HG03457 (cell line): ENCODE measurements at regions not wholly inside any gene's neighbourhood (a gene's known extent, or its start where the extent isn't known, plus 50 kb on each side); places are given as distances from the start of the nearest gene placed in this dataset.
"Not testable (repeated sequence)": the region's sequence is repeated elsewhere in the genome, so short reads cannot be mapped to it uniquely, and the experiment has no call there.

ENCODE experiments used
- ATAC-seq: cut with Tn5 transposase; IDR thresholded peaks from one replicate; pipeline ENCODE4 v1.9.1; 2021; ENCODE audit warnings: moderate number of reproducible peaks; ENCODE audit not compliant: unreplicated experiment

GRCh38 chr4:189711956-189712355 lies 228.7 kb upstream of the FRG1 start:
- not testable (repeated sequence) for ATAC-seq

GRCh38 chr4:189721016-189721993 lies 219.4 kb upstream of the FRG1 start:
- not testable (repeated sequence) for ATAC-seq

- ATAC-seq = not testable (repeated sequence)
Observed at GRCh38 chr4:189722324-189723003, 218.2 kb upstream of the FRG1 start.

GRCh38 chr4:189727982-189728638 lies 212.6 kb upstream of the FRG1 start:
- not testable (repeated sequence) for ATAC-seq

GRCh38 chr4:189731989-189732388 lies 208.7 kb upstream of the FRG1 start:
- ATAC-seq = not testable (repeated sequence)

- ATAC-seq = not testable (repeated sequence)
Observed at GRCh38 chr4:189733507-189733906, 207.2 kb upstream of the FRG1 start.

- ATAC-seq = not testable (repeated sequence)
Observed at GRCh38 chr4:189734648-189735267, 205.9 kb upstream of the FRG1 start.

GRCh38 chr4:189736656-189737055 lies 204.0 kb upstream of the FRG1 start:
- not testable (repeated sequence) for ATAC-seq

- not testable (repeated sequence) for ATAC-seq
Observed at GRCh38 chr4:189740118-189740517, 200.6 kb upstream of the FRG1 start.

- no peak for ATAC-seq
Observed at GRCh38 chr4:189740873-189741272, 199.8 kb upstream of the FRG1 start.

- not testable (repeated sequence) for ATAC-seq
Observed at GRCh38 chr4:189753092-189753491, 187.6 kb upstream of the FRG1 start.

- no peak for ATAC-seq
Observed at GRCh38 chr4:189763583-189763982, 177.1 kb upstream of the FRG1 start.

GRCh38 chr4:189765301-189765700 lies 175.4 kb upstream of the FRG1 start:
- no peak for ATAC-seq

- ATAC-seq = no peak
Observed at GRCh38 chr4:189765736-189766135, 174.9 kb upstream of the FRG1 start.

- no peak for ATAC-seq
Observed at GRCh38 chr4:189767941-189768340, 172.7 kb upstream of the FRG1 start.

GRCh38 chr4:189769131-189769530 lies 171.5 kb upstream of the FRG1 start:
- no peak for ATAC-seq

- ATAC-seq = no peak
Observed at GRCh38 chr4:189771696-189772361, 168.8 kb upstream of the FRG1 start.

GRCh38 chr4:189773909-189774308 lies 166.8 kb upstream of the FRG1 start:
- ATAC-seq = no peak

- ATAC-seq = no peak
Observed at GRCh38 chr4:189779281-189779980, 161.2 kb upstream of the FRG1 start.

GRCh38 chr4:189780391-189780790 lies 160.3 kb upstream of the FRG1 start:
- no peak for ATAC-seq
